Neural progenitor cell (in vitro differentiated cells): ENCODE measurements at regions not wholly inside any gene's neighbourhood (a gene's known extent, or its start where the extent isn't known, plus 50 kb on each side); places are given as distances from the start of the nearest gene placed in this dataset.

Source experiments
- DNase-seq: peaks from one replicate; pipeline ENCODE4 v3.0.0-alpha.2; 2016; ENCODE audit warnings: low spot score
- H2AFZ ChIP-seq: fragments of 200-600 bp; sonication (generic); replicated peaks from 2 replicates; pipeline ENCODE4 v1.6.1; 2016; ENCODE audit warnings: antibody characterized with exemption
- H3F3A ChIP-seq: fragments of 200-600 bp; sonication (generic); 2 replicates; pipeline ENCODE4 v1.6.1; 2016; ENCODE audit warnings: antibody characterized with exemption, low read depth
- H3K27ac ChIP-seq: fragments of 200-600 bp; sonication (generic); 2 replicates; pipeline ENCODE4 v1.5.1; 2016; ENCODE audit warnings: mild to moderate bottlenecking
- H3K27me3 ChIP-seq: fragments of 200-600 bp; sonication (generic); 2 replicates; pipeline ENCODE4 v1.6.1; 2016; ENCODE audit warnings: mild to moderate bottlenecking, moderate library complexity
- H3K36me3 ChIP-seq: fragments of 200-600 bp; sonication (generic); 2 replicates; pipeline ENCODE4 v1.5.1; 2016
- H3K4me1 ChIP-seq: fragments of 200-600 bp; sonication (generic); 2 replicates; pipeline ENCODE4 v1.6.1; 2016; ENCODE audit warnings: mixed run types
- H3K4me2 ChIP-seq: fragments of 200-600 bp; sonication (generic); 2 replicates; pipeline ENCODE4 v1.6.1; 2016
- H3K4me3 ChIP-seq: fragments of 200-600 bp; sonication (generic); 2 replicates; pipeline ENCODE4 v1.5.1; 2016
- H3K79me2 ChIP-seq: fragments of 200-600 bp; sonication (generic); 2 replicates; pipeline ENCODE4 v1.6.1; 2016; ENCODE audit warnings: low read depth
- H3K9ac ChIP-seq: fragments of 200-600 bp; sonication (generic); 2 replicates; pipeline ENCODE4 v1.6.1; 2016
- H3K9me3 ChIP-seq: fragments of 200-600 bp; sonication (generic); 2 replicates; pipeline ENCODE4 v1.5.1; 2016; ENCODE audit warnings: low read depth
- H4K20me1 ChIP-seq: fragments of 200-600 bp; sonication (generic); 2 replicates; pipeline ENCODE4 v1.6.1; 2016; ENCODE audit warnings: low read depth
- H3K27ac Mint-ChIP-seq: 3 replicates; pipeline ENCODE4 v1.8.0; 2021; ENCODE audit warnings: mixed read lengths
- H3K27me3 Mint-ChIP-seq: 2 replicates; pipeline ENCODE4 v1.8.0; 2022; ENCODE audit warnings: low read depth, mild to moderate bottlenecking, inconsistent platforms, moderate library complexity, mixed read lengths; ENCODE audit not compliant: insufficient read depth
- H3K36me3 Mint-ChIP-seq: 3 replicates; pipeline ENCODE4 v1.8.0; 2021; ENCODE audit warnings: mixed read lengths
- H3K4me1 Mint-ChIP-seq: 3 replicates; pipeline ENCODE4 v1.8.0; 2021; ENCODE audit warnings: mixed read lengths
- H3K4me3 Mint-ChIP-seq: 3 replicates; pipeline ENCODE4 v1.8.0; 2021; ENCODE audit warnings: mild to moderate bottlenecking, moderate library complexity, mixed read lengths
- H3K9me3 Mint-ChIP-seq: 3 replicates; pipeline ENCODE4 v1.8.0; 2020; ENCODE audit warnings: mixed read lengths
- EZH2 ChIP-seq: fragments of 200-600 bp; sonication (generic); IDR thresholded peaks from 2 replicates; pipeline ENCODE4 v1.6.1; 2017; ENCODE audit warnings: antibody characterized with exemption, mild to moderate bottlenecking, moderate library complexity
- EZH2phosphoT487 ChIP-seq: fragments of 200-600 bp; sonication (generic); IDR thresholded peaks from 2 replicates; pipeline ENCODE4 v1.6.1; 2017; ENCODE audit warnings: antibody characterized with exemption
- TF ChIP-seq, protein P1 (sequence below): fragments of 200-600 bp; sonication (generic); IDR thresholded peaks from 2 replicates; pipeline ENCODE4 v1.5.1; 2017; ENCODE audit warnings: antibody characterized with exemption, mild to moderate bottlenecking

- no peaks in the 10 kb centered on the region for H3K27me3 ChIP-seq
- Mint-ChIP-seq H3K9me3 (peaks cover 4% of the 10 kb centered on the region), H3K27ac (no peak overlapping the region), H3K27me3 (peaks cover 4% of the 10 kb centered on the region), H3K4me3 (no peak overlapping the region), H3K4me1 (peaks cover 5% of the 10 kb centered on the region), H3K36me3 (no peaks in the 10 kb centered on the region)
- peaks cover 4% of the 10 kb centered on the region for H3K36me3 ChIP-seq
- H3K4me3 ChIP-seq, result no peak overlapping the region
- TF ChIP-seq, protein P1, sequence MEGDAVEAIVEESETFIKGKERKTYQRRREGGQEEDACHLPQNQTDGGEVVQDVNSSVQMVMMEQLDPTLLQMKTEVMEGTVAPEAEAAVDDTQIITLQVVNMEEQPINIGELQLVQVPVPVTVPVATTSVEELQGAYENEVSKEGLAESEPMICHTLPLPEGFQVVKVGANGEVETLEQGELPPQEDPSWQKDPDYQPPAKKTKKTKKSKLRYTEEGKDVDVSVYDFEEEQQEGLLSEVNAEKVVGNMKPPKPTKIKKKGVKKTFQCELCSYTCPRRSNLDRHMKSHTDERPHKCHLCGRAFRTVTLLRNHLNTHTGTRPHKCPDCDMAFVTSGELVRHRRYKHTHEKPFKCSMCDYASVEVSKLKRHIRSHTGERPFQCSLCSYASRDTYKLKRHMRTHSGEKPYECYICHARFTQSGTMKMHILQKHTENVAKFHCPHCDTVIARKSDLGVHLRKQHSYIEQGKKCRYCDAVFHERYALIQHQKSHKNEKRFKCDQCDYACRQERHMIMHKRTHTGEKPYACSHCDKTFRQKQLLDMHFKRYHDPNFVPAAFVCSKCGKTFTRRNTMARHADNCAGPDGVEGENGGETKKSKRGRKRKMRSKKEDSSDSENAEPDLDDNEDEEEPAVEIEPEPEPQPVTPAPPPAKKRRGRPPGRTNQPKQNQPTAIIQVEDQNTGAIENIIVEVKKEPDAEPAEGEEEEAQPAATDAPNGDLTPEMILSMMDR, result no peak
- TF ChIP-seq EZH2 (no peak), EZH2phosphoT487 (no peak)
- peak overlapping the region; percentile 77 for H2AFZ ChIP-seq
- no peaks in the 10 kb centered on the region for H3K4me1 ChIP-seq
- peak; percentile 2 for DNase-seq
- H3K9me3 ChIP-seq, result no peaks in the 10 kb centered on the region
- no peaks in the 10 kb centered on the region for H3K79me2 ChIP-seq
- no peaks in the 10 kb centered on the region for H3F3A ChIP-seq
- H3K4me2 ChIP-seq, result no peak overlapping the region
- no peaks in the 10 kb centered on the region for H4K20me1 ChIP-seq
- no peak overlapping the region for H3K9ac ChIP-seq
- no peak overlapping the region for H3K27ac ChIP-seq
Measured at GRCh38 chr5:143931476-143931875, 119.5 kb downstream of the HMHB1 start.

DNA sequence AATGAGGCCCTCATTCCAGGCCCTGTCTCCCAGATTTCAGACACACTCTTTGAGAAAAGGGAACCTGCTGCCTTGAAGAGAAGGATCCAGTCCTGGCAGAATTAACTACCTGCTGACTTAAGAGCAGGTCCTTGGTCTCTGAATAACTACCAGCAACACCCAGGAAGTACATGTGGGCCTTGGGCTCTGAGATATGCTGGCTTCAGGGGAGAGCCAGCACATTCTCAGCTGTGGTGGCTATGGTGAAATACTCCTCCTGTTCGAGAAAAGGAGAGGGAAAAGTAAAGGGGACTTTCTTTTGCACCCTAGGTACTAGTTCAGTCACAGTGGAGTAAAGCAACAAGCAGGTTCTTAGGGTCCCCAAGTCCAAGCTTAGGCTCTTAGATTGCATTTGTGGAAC is 120.0 kb downstream of the HMHB1 start:
- Histone ChIP-seq H3K36me3 (peaks cover 4% of the 10 kb centered on the region), H3K9me3 (no peaks in the 10 kb centered on the region), H3K4me3 (no peak overlapping the region), H2AFZ (no peak overlapping the region), H3F3A (no peaks in the 10 kb centered on the region), H3K27ac (no peak overlapping the region), H3K27me3 (no peaks in the 10 kb centered on the region), H3K79me2 (no peaks in the 10 kb centered on the region), H3K4me1 (no peaks in the 10 kb centered on the region), H4K20me1 (no peaks in the 10 kb centered on the region), H3K9ac (no peak overlapping the region), H3K4me2 (no peak overlapping the region)
- no peak for DNase-seq
- Mint-ChIP-seq H3K9me3 (peaks cover 4% of the 10 kb centered on the region), H3K4me1 (peaks cover 5% of the 10 kb centered on the region), H3K27me3 (peaks cover 4% of the 10 kb centered on the region), H3K4me3 (no peak overlapping the region), H3K27ac (no peak overlapping the region), H3K36me3 (no peaks in the 10 kb centered on the region)
- TF ChIP-seq EZH2phosphoT487, result no peak
- TF ChIP-seq, protein P1, result no peak
- TF ChIP-seq EZH2, result no peak

GRCh38 chr5:143932584-143932983 is 120.6 kb downstream of the HMHB1 start:
- Histone ChIP-seq H4K20me1 (no peaks in the 10 kb centered on the region), H3F3A (no peaks in the 10 kb centered on the region), H3K9me3 (no peaks in the 10 kb centered on the region), H3K9ac (no peak overlapping the region), H3K4me3 (no peak overlapping the region), H3K4me1 (no peaks in the 10 kb centered on the region), H2AFZ (no peak overlapping the region), H3K27me3 (no peaks in the 10 kb centered on the region), H3K27ac (no peak overlapping the region), H3K4me2 (no peak overlapping the region), H3K36me3 (peaks cover 4% of the 10 kb centered on the region), H3K79me2 (no peaks in the 10 kb centered on the region)
- no peak for DNase-seq
- H3K9me3 Mint-ChIP-seq, result peaks cover 4% of the 10 kb centered on the region
- peaks cover 5% of the 10 kb centered on the region for H3K4me1 Mint-ChIP-seq
- no peak overlapping the region for H3K4me3 Mint-ChIP-seq
- H3K36me3 Mint-ChIP-seq, result no peaks in the 10 kb centered on the region
- TF ChIP-seq, protein P1, result no peak
- no peak for TF ChIP-seq EZH2
- no peak for TF ChIP-seq EZH2phosphoT487
- peaks cover 4% of the 10 kb centered on the region for H3K27me3 Mint-ChIP-seq
- no peak overlapping the region for H3K27ac Mint-ChIP-seq
